ACHN (cell line): ENCODE measurements at regions not wholly inside any gene's neighbourhood (a gene's known extent, or its start where the extent isn't known, plus 50 kb on each side); places are given as distances from the start of the nearest gene placed in this dataset.

Experiments used
- DNase-seq: peaks from one replicate; pipeline ENCODE4 v3.0.0-alpha.2; 2015
- in situ Hi-C: cut with HindIII; loops from 2 replicates; pipeline ENCODE4 v1.10.0; 2017; ENCODE audit warnings: low sequenced_read_pairs, low pct_ligation_motif_present, low pct_unique_long_range_greater_than_20kb

DNA sequence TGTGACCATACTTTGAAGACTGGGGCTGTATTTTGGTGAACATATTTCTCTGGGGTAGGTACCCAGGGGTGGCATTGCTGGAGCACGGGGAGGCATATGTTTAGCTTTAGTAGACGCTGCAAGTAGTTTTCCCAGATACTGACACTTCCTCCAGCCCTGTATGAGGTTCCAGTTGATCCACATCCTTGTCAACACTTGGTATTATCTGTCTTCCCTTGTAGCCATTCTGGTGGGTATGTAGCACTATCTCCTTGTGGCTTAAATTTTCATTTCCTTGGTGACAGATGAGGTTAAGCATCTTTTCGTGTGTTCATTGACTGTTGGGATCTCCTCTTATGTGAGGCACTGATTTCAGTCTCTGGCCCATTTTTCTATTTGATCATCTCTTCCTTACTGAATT lies 179.1 kb downstream of the PHETA1 start:
- in situ Hi-C loops = no loop called here
- DNase-seq = no peak

DNA sequence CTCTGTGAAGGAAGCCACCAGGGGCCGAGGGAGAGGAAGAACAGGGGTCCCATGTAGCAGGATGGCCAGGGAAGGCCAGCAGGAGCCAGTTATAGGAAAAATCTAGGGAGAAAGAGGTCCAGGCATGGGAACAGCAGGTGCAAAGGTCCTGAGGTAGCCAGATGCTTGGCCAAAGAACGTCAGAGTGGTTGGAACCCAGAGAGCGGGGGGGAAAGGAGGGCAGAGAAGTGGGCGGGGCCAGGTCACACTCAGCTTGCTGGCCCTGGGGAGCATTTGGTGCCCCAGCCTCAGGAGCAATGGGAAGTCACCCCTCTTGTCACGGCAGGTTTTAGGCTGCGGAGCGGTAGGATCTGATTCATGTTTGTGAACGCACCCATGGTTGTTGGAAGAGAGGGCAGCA lies 180.5 kb downstream of the PHETA1 start:
- DNase-seq = no peak
- in situ Hi-C loops = no loop called here

DNA sequence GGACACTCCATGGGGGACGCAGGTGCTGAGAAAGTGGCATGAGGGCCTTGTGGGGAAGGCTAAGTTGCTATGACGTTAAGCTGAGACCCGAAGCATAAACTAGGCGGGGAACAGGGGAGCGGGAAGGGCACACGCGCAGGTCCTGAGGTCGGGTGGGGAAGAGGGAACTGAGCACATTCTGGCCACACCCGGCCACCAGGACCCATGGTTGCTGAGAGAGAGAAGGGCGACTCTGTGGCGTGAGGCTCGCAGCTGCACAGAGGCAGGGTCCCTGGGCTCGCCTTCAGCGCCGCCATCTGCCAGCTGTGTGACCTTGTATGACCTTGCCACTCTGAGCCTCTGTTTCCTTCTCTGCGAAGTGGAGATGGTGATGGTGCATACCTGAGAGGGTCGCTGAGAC lies 182.5 kb downstream of the PHETA1 start:
- no peak for DNase-seq
- in situ Hi-C loops = no loop called here

DNA sequence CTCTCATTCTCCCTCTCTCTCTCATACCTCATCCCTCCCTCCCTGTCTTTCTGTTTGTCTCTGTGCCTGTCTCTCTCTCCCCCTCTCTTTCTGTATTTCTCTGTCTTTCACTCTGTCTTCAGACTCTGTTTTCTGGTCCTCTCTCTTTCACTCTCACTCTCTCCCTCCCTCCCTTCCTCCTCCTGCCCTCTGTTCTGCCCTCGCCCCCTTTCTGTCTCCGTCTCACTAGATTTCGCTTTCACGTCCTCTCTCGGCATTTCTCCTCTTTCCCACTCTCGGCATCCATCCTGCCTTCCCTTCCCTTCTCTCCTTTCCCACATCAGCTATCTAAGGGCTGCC lies 183.0 kb downstream of the PHETA1 start:
- in situ Hi-C loops = no loop called here
- no peak for DNase-seq

DNA sequence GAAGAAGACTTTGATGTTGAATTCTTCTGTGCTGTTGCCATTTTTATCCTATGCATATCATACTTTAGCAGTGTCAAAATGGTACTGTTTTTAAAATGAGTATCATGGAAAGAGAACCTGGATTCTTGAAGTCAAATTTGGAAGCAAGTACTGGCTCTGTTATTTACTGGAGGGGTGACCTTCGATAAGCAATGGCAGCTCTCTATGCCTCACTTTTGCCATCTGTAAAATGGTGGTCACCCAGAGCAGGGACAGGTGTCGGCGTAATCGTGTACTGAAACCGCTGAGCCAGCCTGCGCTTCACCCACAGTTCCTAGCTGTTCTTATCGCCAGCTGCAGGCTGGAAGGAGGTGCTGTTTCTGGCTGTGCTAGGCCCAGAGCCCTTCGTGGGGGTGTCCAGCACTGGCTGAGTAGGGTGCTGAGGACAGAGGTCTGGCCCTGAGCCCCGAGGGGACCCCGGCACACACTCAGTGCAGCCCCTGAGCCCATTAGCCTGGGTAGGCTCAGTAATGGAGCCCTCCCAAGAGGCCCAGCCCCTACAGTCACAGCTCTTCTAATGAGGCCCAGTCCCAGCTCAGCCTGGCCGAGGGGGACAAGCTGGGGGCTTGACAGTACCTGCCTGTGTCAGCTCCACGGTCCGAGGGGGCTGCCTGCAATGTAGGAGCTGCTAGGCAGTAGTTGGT lies 183.5 kb downstream of the PHETA1 start:
- in situ Hi-C loops = no loop called here
- DNase-seq = no peak

DNA sequence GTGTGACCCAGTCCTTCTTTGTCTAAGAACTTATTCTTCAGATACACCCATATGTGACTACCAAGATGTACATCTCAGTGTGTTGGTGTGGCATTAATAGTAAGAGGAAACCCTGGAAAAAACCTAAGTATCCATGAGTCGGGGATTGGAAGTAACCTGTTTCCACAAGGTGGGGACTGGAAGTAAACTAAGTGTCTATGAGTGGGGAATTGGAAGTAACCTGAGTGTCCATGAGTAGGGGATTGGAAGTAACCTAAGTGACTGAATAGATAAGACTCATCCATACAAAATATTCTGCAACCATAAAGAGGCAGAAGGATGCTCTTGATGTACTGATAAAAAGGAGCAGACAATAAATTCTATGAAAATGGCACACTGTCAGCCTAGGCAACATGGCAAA lies 184.7 kb downstream of the PHETA1 start:
- in situ Hi-C loops = no loop called here
- DNase-seq = no peak

DNA sequence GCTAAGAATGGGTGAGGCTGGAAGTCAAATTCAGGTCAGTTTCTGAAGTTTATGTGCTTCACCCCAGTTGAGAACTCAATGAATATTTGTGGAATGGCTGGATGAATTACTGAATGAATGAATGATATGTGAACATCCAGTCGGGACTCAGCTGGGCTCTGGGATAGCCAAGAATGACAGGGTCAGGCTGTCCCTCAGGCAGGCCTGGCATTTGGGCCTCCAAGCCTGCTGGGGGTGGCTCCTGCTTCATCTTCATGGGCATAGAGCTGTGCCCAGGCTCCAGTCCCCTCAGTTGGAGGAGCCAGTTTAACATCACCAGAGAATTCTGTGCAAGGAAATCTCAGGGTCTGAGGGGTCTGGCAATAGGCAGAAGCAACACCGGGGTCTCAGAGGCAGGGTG lies 185.8 kb downstream of the PHETA1 start:
- DNase-seq = no peak
- in situ Hi-C loops = no loop called here

DNA sequence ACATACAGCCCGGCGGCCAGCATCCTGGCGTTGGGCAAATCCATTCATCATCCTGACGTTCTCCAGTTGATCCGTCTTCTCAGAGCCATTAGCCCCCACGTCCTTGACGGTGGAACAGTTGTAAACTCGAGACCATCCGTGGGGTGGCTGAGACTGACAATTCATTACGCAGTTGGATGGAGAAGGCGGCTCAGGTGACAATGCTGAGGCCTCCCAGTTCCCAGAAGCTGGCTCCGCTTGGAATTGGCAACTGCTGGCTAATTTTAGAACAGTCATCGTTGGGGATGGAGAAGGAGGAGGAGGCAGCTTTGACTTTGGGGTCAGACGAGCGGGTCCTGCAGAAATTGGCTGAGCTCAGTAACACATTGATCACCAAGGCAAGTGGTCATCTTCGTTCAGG lies 186.5 kb downstream of the PHETA1 start:
- DNase-seq = no peak
- in situ Hi-C loops = no loop called here

DNA sequence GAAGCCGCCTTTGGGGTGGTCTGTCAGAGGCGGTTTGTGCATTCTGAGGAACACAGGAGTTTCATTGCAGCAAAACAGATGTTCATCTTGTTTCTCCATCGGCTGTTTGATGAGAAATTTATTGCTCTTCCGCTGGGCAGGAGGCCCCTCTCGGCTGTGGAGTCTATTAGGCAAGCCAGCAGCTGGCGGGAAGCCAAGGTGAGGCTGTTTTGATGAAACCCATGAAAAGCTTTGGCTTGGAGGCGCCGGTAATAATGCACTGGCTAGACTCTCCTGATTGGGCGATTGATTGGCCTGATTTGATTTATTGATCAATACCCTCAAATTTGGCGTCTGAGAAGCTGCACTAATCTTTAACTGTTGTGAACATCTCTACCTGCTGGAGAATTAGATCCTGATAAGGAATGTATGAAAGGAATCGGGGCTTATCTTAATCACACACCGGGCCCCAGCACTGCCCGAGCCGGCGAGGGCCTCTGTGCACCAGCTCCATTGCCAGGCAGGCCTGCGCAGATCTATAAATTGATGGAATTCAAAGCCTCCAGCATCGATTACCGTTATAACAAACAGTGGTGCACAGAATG lies 187.7 kb downstream of the PHETA1 start:
- no peak for DNase-seq
- in situ Hi-C loops = no loop called here

DNA sequence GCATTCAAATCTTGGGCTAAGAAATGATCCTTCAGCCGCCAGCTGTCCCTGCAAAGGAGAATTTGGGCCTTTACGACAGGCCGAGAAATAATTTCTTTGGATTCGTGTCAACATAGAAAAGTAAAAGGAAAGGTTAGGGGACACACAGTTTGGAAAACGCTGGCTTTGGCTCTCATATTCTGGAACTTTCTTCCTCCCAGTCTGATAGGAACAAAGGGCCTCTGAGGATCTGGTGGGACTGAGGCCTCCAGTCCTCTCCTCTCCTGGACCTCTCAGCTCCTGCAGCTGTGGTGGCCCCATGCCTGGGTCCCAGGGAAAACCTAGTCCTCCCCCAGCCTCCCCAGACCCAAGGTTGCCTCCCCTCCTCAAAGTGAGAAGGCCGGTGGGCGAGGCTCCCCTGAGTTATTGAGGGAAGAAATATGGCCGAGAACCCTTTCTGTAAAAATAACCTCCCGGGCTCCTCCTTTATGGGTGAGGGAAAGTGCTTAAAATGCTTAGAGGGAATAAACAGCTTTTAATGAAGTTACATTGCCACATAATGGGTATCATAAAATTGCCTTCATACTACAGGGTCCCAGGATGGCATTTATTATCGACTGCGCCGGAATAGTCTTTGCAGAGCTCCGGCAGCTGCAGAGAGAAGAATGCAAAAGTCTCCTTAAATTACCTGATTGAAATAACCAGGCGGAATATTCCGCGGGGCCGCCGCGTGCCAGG lies 188.3 kb downstream of the PHETA1 start:
- in situ Hi-C loops = no loop called here
- no peak for DNase-seq

DNA sequence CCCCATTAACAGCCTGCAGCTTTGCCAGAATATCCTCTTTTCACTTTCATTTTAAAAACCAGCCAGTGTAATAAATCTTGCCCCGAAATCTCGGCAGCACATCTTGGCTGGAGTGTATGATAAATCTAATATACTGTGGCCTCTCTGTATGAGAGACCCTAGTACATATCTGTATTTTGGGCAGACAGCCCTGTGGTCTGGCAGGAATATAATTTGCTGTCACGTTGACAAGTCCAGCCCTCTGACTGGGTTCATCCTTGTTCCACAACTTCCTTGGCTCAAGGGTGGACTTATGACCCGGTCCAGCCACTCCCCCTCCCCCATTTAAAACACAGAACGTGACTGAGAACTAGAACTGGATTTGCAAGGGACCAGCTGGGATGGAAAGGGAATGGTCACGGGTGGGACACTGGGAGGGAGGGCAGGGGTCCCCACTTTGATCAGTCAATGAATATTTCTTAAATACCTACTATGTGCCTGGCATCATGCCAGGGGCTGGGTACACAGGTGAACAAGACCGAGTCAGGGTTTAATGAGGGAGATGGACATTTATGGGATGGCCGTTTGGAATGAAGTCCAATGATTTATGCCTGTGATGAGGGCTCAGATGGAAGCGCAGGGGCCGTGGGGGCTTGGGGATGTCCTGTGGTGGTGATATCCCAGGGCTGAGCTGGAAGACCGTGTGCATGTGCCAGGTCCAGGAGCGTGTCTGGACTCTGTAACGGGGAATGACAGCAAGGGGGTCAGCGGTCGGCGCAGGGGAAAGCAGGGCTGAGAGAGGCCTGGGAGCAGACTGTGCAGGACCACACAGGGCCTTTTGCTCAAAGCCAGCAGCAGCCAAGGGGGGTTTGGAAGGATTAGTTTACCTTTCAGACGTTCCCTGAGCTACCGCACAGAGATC lies 190.5 kb downstream of the PHETA1 start:
- in situ Hi-C loops = no loop called here
- no peak for DNase-seq

DNA sequence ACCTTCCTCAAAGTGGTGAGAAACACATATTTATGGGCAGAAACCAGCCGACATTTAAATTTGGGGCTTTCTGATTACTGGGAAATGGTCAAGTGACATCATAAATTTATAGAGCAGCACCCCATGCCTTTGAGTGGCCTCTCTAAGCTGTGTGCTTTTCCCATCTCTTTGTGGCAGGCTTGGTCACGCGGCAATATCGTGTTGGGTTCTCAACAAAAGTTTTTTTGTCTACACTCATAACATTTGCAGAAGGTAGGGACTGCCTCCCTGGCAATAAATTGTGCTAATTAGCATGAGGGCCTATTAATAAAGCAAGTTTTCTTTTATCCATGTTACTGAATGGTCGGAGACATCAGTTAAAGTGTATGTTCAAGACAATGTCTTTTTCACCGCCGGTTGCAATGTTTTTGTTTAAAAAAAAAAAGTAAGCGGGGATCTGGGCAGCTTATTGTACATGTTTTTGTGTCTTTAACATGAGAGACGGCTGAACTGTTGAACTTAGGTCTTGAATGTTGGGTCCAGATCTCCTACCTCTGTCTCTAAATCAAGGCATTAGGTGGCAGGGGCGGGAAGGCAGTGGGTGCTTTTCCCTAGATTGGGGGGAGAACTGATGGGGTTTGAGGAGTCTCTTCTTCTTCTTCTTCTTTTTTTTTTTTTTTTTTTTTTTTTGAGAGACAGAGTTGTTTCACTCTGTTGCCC lies 193.3 kb downstream of the PHETA1 start:
- in situ Hi-C loops = no loop called here
- no peak for DNase-seq

DNA sequence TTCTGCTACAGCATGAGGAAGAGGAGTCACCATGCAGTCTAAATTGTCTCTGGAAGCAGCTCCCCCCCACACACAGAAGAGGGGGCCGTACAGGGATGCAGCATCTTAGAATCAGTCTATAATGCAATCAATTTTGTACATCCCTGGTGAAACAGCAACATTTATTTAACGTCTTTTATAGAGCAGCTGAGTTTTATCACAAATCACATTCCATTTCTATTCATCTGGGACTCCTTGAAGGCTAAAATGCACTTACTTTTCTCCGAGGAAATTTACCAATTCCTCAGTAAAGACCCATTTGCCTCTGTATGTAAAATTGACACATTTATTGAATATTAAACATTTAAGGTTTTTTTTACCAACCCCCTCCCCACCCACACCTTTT lies 193.9 kb downstream of the PHETA1 start:
- in situ Hi-C loops = no loop called here
- DNase-seq = no peak

DNA sequence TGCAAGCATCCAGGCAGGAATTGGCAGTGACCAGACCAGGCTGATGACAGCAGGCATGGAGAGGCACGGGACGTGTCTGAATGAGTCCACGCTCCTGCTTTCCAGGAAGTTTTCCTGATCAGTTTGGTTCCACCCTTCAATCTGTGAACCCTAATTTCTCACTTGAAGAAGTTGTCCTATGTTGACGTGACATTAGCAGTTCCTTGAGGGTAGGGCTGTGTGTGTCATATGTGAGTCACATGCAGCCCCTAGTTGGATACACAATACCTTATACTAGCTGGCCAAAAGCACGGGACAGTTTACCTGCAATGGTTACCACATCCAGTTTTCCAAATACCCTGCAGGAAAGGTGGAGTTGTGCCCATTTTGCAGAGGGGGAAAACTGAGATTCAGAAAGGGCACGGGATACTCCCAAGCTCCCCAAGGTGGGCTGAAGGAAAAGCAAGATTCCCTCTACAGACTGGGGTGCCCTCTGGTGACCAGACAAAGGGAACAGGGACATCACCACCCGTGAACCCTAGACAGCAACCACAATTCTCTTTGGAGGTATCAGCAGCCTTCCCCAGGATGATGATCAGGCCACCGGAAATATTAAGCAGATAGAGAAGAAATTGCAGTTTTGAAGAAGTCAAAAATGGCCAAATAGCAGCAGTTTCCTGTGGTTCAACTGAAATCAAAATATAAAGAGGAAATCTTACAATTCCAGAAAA lies 194.5 kb downstream of the PHETA1 start:
- peak; percentile 33 for DNase-seq
- in situ Hi-C loops = no loop called here

DNA sequence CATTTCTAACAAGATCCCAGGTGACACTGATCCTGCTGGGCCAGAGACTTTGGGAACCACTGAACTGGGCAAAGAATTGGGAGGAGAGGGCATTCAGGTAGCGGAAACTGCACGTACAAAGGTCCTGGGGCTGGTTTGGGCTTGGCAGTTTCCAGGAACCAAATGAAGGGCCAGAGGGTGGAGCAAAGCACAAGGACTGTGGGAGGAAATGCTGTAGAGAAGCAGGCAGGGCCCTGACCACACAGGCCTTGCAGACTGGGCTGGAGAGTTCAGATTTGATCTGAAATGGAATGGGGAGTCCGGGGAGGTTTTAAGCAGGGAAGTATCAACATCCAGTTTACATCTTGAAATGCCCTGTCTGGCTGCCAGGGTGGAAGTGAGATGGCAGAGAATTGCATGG lies 195.1 kb downstream of the PHETA1 start:
- in situ Hi-C loops = no loop called here
- no peak for DNase-seq

DNA sequence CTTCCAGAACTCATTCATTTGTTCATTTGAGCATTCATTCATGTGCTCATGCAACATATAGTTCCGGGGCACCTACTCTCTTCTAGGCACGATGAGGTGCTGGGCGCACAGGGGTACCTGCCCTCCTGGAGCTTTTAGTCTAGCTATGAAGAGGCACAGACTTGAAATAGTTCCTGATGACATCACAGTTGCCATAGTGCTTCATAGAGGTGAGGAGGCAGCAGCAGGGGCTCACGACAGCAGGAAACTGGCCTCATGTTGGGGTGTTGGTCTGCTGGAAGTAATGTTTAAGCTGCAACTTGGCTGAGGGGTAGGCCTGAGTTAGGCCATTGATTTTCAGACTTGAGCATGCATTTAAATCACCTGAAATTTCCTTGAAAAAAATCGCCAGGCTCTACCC lies 195.5 kb downstream of the PHETA1 start:
- in situ Hi-C loops = no loop called here
- no peak for DNase-seq

DNA sequence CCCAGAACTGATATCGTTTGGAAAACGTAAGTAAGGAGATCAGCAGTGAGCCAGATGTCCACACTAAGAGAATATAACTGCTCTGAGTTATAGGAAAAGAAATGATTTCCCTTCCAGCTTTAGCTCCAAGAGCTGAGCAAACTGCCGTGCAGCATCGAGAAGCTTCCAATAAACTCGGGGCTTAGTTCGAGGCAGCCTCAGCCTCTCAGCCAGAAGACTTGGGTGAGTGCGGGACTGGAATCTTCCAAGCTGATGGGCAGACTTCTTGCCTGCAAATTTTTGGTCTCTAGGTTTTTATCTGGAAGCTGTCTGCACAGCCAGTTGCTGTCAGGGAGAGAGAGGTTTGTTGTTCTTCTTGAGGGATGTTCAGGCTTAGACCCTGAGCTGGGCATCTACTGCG lies 196.1 kb downstream of the PHETA1 start:
- no peak for DNase-seq
- in situ Hi-C loops = no loop called here

DNA sequence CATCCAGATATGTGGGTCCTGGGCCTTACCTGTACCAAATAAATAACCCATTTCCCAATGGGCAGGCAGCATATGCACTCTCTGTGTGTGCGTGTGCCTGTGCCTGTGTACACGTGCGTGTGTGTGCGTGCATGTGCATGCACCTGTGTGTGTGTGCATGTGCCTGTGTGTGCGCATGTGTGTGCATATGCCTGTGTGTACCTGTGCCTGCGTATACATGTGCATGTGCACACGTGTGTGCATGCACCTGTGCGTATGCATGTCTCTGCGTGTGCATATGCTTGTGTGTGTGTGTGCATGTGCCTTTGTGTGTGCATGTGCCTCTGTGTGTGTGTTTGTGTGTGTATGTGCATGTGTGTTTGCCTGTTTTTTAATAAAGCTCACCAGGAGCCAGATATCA lies 197.1 kb downstream of the PHETA1 start:
- no peak for DNase-seq
- in situ Hi-C loops = no loop called here
